Parathyroid adenoma (tissue), 2 donors: ENCODE measurements at regions not wholly inside any gene's neighbourhood (a gene's known extent, or its start where the extent isn't known, plus 50 kb on each side); places are given as distances from the start of the nearest gene placed in this dataset.

Experiments used
- H2AFZ ChIP-seq: fragments of 300-600 bp; sonication (generic); one replicate; pipeline ENCODE4 v1.7.0; 2017; ENCODE audit warnings: antibody characterized with exemption, mild to moderate bottlenecking
- H3K27ac ChIP-seq: fragments of 300-600 bp; sonication (generic); one replicate; pipeline ENCODE4 v1.7.0; 2017
- H3K27me3 ChIP-seq: fragments of 300-600 bp; sonication (generic); one replicate; pipeline ENCODE4 v1.7.0; 2017; ENCODE audit warnings: low read length; ENCODE audit not compliant: control insufficient read depth, insufficient read depth
- H3K36me3 ChIP-seq: fragments of 300-600 bp; sonication (generic); one replicate; pipeline ENCODE4 v1.7.0; 2017; ENCODE audit warnings: low read length; ENCODE audit not compliant: control insufficient read depth, insufficient read depth
- H3K4me1 ChIP-seq: fragments of 300-600 bp; sonication (generic); one replicate; pipeline ENCODE4 v1.7.0; 2017; ENCODE audit warnings: control low read depth
- H3K4me2 ChIP-seq: fragments of 300-600 bp; sonication (generic); one replicate; pipeline ENCODE4 v1.7.0; 2017; ENCODE audit warnings: low read length
- H3K4me3 ChIP-seq: fragments of 300-600 bp; sonication (generic); one replicate; pipeline ENCODE4 v1.7.0; 2017; ENCODE audit warnings: low read depth, low read length
- H3K79me2 ChIP-seq: fragments of 300-600 bp; sonication (generic); one replicate; pipeline ENCODE4 v1.7.0; 2017; ENCODE audit warnings: control low read depth
- H3K9ac ChIP-seq: fragments of 300-600 bp; sonication (generic); one replicate; pipeline ENCODE4 v1.7.0; 2017; ENCODE audit warnings: mild to moderate bottlenecking
- H3K9me3 ChIP-seq: fragments of 300-600 bp; sonication (generic); one replicate; pipeline ENCODE4 v1.7.0; 2017; ENCODE audit warnings: low read length; ENCODE audit not compliant: control insufficient read depth
- TF ChIP-seq, protein P1 (sequence below): fragments of 300-600 bp; sonication (generic); IDR thresholded peaks from one replicate; pipeline ENCODE4 v1.7.0; 2017; ENCODE audit warnings: antibody characterized with exemption, mild to moderate bottlenecking
- donor health status: primary hyperparathyroidism.

GRCh38 chr14:54338696-54339317 lies 58.0 kb upstream of the CDKN3 start:
- no peaks in the 10 kb centered on the region for H3K36me3 ChIP-seq
- TF ChIP-seq, protein P1, sequence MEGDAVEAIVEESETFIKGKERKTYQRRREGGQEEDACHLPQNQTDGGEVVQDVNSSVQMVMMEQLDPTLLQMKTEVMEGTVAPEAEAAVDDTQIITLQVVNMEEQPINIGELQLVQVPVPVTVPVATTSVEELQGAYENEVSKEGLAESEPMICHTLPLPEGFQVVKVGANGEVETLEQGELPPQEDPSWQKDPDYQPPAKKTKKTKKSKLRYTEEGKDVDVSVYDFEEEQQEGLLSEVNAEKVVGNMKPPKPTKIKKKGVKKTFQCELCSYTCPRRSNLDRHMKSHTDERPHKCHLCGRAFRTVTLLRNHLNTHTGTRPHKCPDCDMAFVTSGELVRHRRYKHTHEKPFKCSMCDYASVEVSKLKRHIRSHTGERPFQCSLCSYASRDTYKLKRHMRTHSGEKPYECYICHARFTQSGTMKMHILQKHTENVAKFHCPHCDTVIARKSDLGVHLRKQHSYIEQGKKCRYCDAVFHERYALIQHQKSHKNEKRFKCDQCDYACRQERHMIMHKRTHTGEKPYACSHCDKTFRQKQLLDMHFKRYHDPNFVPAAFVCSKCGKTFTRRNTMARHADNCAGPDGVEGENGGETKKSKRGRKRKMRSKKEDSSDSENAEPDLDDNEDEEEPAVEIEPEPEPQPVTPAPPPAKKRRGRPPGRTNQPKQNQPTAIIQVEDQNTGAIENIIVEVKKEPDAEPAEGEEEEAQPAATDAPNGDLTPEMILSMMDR = peak; percentile 5
- no peak overlapping the region for H3K9ac ChIP-seq
- no peaks in the 10 kb centered on the region for H3K79me2 ChIP-seq
- H3K27me3 ChIP-seq = no peaks in the 10 kb centered on the region
- H3K4me2 ChIP-seq = no peak overlapping the region
- no peak overlapping the region for H3K27ac ChIP-seq
- no peaks in the 10 kb centered on the region for H3K4me1 ChIP-seq
- no peak overlapping the region for H3K4me3 ChIP-seq
- H3K9me3 ChIP-seq = no peaks in the 10 kb centered on the region
- H2AFZ ChIP-seq = no peak overlapping the region

DNA sequence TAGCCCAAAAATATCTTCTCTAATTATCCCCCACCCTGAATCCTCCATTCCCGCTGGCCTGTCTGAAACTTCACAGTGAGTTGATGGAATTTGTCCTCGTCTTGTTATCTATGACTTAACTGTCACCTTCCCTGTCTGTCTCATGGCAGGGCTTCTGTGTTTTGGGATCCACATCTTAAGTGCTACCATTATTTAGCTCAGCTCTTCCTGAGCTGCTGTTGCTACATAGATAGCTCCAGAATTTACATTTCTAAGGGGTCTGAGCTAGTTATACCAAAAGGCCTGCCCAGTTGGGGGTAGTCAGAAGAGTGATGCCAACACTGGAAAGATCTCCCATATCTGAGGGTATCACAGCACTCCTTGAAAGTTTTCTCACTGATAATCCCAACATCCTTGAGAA lies 57.0 kb upstream of the CDKN3 start:
- H3K4me1 ChIP-seq = no peaks in the 10 kb centered on the region
- TF ChIP-seq, protein P1 = no peak

GRCh38 chr14:54342806-54343205 lies 54.0 kb upstream of the CDKN3 start:
- Histone ChIP-seq H3K4me1 (no peaks in the 10 kb centered on the region), H3K27me3 (no peaks in the 10 kb centered on the region), H3K9me3 (no peaks in the 10 kb centered on the region), H3K4me3 (no peak overlapping the region), H2AFZ (no peak overlapping the region), H3K9ac (no peak overlapping the region), H3K27ac (no peak overlapping the region), H3K79me2 (no peaks in the 10 kb centered on the region), H3K36me3 (no peaks in the 10 kb centered on the region), H3K4me2 (no peak overlapping the region)
- TF ChIP-seq, protein P1 = no peak

More for the DNA sequence above, 57.0 kb upstream of the CDKN3 start:
- Histone ChIP-seq H3K27me3 (no peaks in the 10 kb centered on the region), H3K4me3 (no peak overlapping the region), H3K79me2 (no peaks in the 10 kb centered on the region), H3K27ac (no peak overlapping the region), H3K9me3 (no peaks in the 10 kb centered on the region), H3K4me2 (no peak overlapping the region), H3K9ac (no peak overlapping the region), H2AFZ (no peak overlapping the region), H3K36me3 (no peaks in the 10 kb centered on the region)

GRCh38 chr14:54343272-54344121 lies 53.3 kb upstream of the CDKN3 start:
- Histone ChIP-seq H3K9me3 (no peaks in the 10 kb centered on the region), H3K4me3 (no peak overlapping the region), H3K27me3 (no peaks in the 10 kb centered on the region), H3K4me1 (no peaks in the 10 kb centered on the region), H3K27ac (no peak overlapping the region), H3K9ac (no peak overlapping the region), H3K36me3 (no peaks in the 10 kb centered on the region), H3K79me2 (no peaks in the 10 kb centered on the region), H3K4me2 (peak overlapping the region; percentile 9), H2AFZ (no peak overlapping the region)
- TF ChIP-seq, protein P1 = no peak
